Endothelial cell of umbilical vein (primary cell): ENCODE measurements at regions not wholly inside any gene's neighbourhood (a gene's known extent, or its start where the extent isn't known, plus 50 kb on each side); places are given as distances from the start of the nearest gene placed in this dataset.

ENCODE experiments used
- BruUV-seq: library from RNA; stranded (reverse); fragments of 400-500 nt; replicated peaks from 2 replicates; lab custom pipeline; 2021; lab: Mats Ljungman, UMichigan
- CTCF ChIA-PET: fragments of 300-600, 350-600 bp; sonication (Branson Sonifier 250); formaldehyde crosslinking; loops from one replicate; lab custom pipeline; 2021; ENCODE audit warnings: antibody characterized with exemption, inconsistent platforms; lab: Charles Lee
- POLR2A ChIA-PET: fragments of 300-600, 350-600 bp; sonication (Branson Sonifier 250); formaldehyde crosslinking; loops from one replicate; lab custom pipeline; 2021; ENCODE audit warnings: antibody characterized with exemption, inconsistent platforms; lab: Charles Lee
- DNase-seq: peaks from one replicate; pipeline ENCODE4 v3.0.0-alpha.2; 2011; ENCODE audit warnings: low read depth, low spot score
- FAIRE-seq: peaks from 2 replicates; lab custom pipeline; 2011; peaks lifted over from hg19 to GRCh38; lab: Jason Lieb, UNC
- H2AFZ ChIP-seq: 2 replicates; pipeline ENCODE4 v1.6.0; 2012; ENCODE audit warnings: low read depth, low read length, control low read depth, inconsistent platforms
- H3K27ac ChIP-seq: 2 replicates; pipeline ENCODE4 v1.5.1; 2011; ENCODE audit warnings: low read depth, mild to moderate bottlenecking, control low read depth, low read length, moderate library complexity; ENCODE audit not compliant: insufficient read depth
- H3K27me3 ChIP-seq, 2 experiments: 2 replicates each; pipeline versions ENCODE4 v1.6.0 to v1.6.1; 2011; ENCODE audit warnings: low read length in 2 of 2, mixed read lengths in 1 of 2; ENCODE audit not compliant: control insufficient read depth in 2 of 2, insufficient read depth in 2 of 2
- H3K36me3 ChIP-seq, 2 experiments: 2 replicates in 1 of 2; 3 replicates in 1 of 2; pipeline ENCODE4 v1.5.1; 2011; ENCODE audit warnings: low read length in 2 of 2, mild to moderate bottlenecking in 1 of 2, moderate library complexity in 1 of 2; ENCODE audit not compliant: control insufficient read depth in 2 of 2, insufficient read depth in 2 of 2; ENCODE audit errors: extremely low read depth in 1 of 2
- H3K4me1 ChIP-seq: 3 replicates; pipeline ENCODE4 v1.5.1; 2011; ENCODE audit warnings: mild to moderate bottlenecking, low read length; ENCODE audit not compliant: control insufficient read depth, insufficient read depth; ENCODE audit errors: extremely low read depth
- H3K4me2 ChIP-seq: 2 replicates; pipeline ENCODE4 v1.6.1; 2011; ENCODE audit warnings: low read length, control low read depth, mixed read lengths; ENCODE audit not compliant: insufficient read depth
- H3K4me3 ChIP-seq, 3 experiments: fragments of 200-600 bp in 1 of 3; sonication (generic), shearing (Covaris generic) in 1 of 3; replicated peaks in 1 of 3; 2 replicates each; pipeline ENCODE4 v1.5.1; 2011 to 2016; ENCODE audit warnings: control low read depth in 3 of 3, low read length in 3 of 3, mild to moderate bottlenecking in 2 of 3, inconsistent platforms in 1 of 3, low read depth in 1 of 3, moderate library complexity in 1 of 3; ENCODE audit not compliant: insufficient read depth in 1 of 3
- H3K79me2 ChIP-seq: 2 replicates; pipeline ENCODE4 v1.6.0; 2012; ENCODE audit warnings: low read length, inconsistent platforms; ENCODE audit not compliant: control insufficient read depth, insufficient read depth
- H3K9ac ChIP-seq: replicated peaks from 2 replicates; pipeline ENCODE3; 2011; ENCODE audit warnings: low read length, control low read depth; ENCODE audit not compliant: insufficient read depth; ENCODE audit errors: extremely low read depth
- H3K9me1 ChIP-seq: replicated peaks from 3 replicates; pipeline ENCODE4 v1.6.0; 2011; ENCODE audit warnings: mild to moderate bottlenecking, low read length; ENCODE audit not compliant: control insufficient read depth, insufficient read depth; ENCODE audit errors: extremely low read depth
- H3K9me3 ChIP-seq: replicated peaks from 2 replicates; pipeline ENCODE4 v1.5.1; 2012; ENCODE audit warnings: low read length, inconsistent platforms; ENCODE audit not compliant: control insufficient read depth, insufficient read depth
- H4K20me1 ChIP-seq: replicated peaks from 2 replicates; pipeline ENCODE3; 2011; ENCODE audit warnings: mild to moderate bottlenecking, low read length; ENCODE audit not compliant: control insufficient read depth, insufficient read depth; ENCODE audit errors: extremely low read depth
- CTCF ChIP-seq, 2 donors: IDR thresholded peaks; 1 replicate in 1 of 2; 2 replicates in 1 of 2; pipeline ENCODE4 v1.5.1; 2011; ENCODE audit warnings: low read length in 2 of 2, mild to moderate bottlenecking in 2 of 2, moderate library complexity in 2 of 2, control low read depth in 1 of 2, inconsistent platforms in 1 of 2, low read depth in 1 of 2; ENCODE audit not compliant: insufficient read depth in 1 of 2; ENCODE audit errors: extremely low read depth in 1 of 2
- EZH2 ChIP-seq: IDR thresholded peaks from 2 replicates; pipeline ENCODE4 v1.6.1; 2012; ENCODE audit warnings: borderline replicate concordance, low read depth, mild to moderate bottlenecking, moderate library complexity, low read length, inconsistent platforms; ENCODE audit not compliant: severe bottlenecking
- FOS ChIP-seq: IDR thresholded peaks from 2 replicates; pipeline ENCODE4 v1.6.1; 2011; ENCODE audit warnings: mild to moderate bottlenecking, low read length, moderate library complexity, borderline replicate concordance; ENCODE audit not compliant: insufficient read depth
- GATA2 ChIP-seq: IDR thresholded peaks from 2 replicates; pipeline ENCODE4 v1.7.0; 2011; ENCODE audit warnings: low read depth, mild to moderate bottlenecking, moderate library complexity, mixed read lengths, low read length; ENCODE audit not compliant: insufficient read length, insufficient read depth
- JUN ChIP-seq: IDR thresholded peaks from 2 replicates; pipeline ENCODE4 v1.6.1; 2011; ENCODE audit warnings: borderline replicate concordance, low read depth; ENCODE audit not compliant: insufficient read length, insufficient read depth
- MAX ChIP-seq: IDR thresholded peaks from 2 replicates; pipeline ENCODE4 v1.6.1; 2011; ENCODE audit not compliant: insufficient read depth, insufficient read length
- MYC ChIP-seq: IDR thresholded peaks from one replicate; pipeline ENCODE4 v1.6.1; 2011; ENCODE audit warnings: mild to moderate bottlenecking, low read depth, low read length
- POLR2A ChIP-seq: IDR thresholded peaks from 2 replicates; pipeline ENCODE4 v1.6.1; 2012; ENCODE audit warnings: low read depth, mild to moderate bottlenecking, control low read depth, low read length
- POLR2AphosphoS5 ChIP-seq: IDR thresholded peaks from 2 replicates; pipeline ENCODE4 v1.6.1; 2012; ENCODE audit warnings: low read depth, mild to moderate bottlenecking, control low read depth, low read length, moderate library complexity; ENCODE audit not compliant: insufficient read depth
- dilution Hi-C: fragments of 300-500 bp; cut with MboI; formaldehyde crosslinking; loops from one replicate; pipeline ENCODE4 v1.15.0; 2019; ENCODE audit warnings: low sequenced_read_pairs; ENCODE audit not compliant: extremely low pct_ligation_motif_present
- intact Hi-C: fragments of 100-400 bp; cut with micrococcal nuclease; formaldehyde crosslinking; loops from one replicate; pipeline ENCODE4 v1.10.0; 2022

- ChIA-PET POLR2A (no interaction called here), CTCF (no interaction called here)
- Histone ChIP-seq H2AFZ (no peak overlapping the region), H3K27me3 (no peaks in the 10 kb centered on the region), H3K4me1 (no peaks in the 10 kb centered on the region), H3K4me2 (no peak overlapping the region), H3K9me1 (no peaks in the 10 kb centered on the region), H3K27ac (no peak overlapping the region), H4K20me1 (no peaks in the 10 kb centered on the region), H3K9ac (no peak overlapping the region), H3K79me2 (no peaks in the 10 kb centered on the region), H3K36me3 (no peaks in the 10 kb centered on the region), H3K9me3 (no peaks in the 10 kb centered on the region), H3K4me3 (no peak overlapping the region)
- TF ChIP-seq POLR2AphosphoS5: no peak
- TF ChIP-seq CTCF (IDR thresholded peaks at IDR 0.05; ENCODE audit: extremely low read depth in 1 of 2, insufficient read depth in 1 of 2, low read depth in 1 of 2, low read length in 2 of 2): no peak
- no peak for TF ChIP-seq JUN
- no peak for TF ChIP-seq POLR2A
- TF ChIP-seq MYC: no peak
- TF ChIP-seq MAX: no peak
- TF ChIP-seq GATA2: no peak
- no peak for TF ChIP-seq FOS
- no peak for TF ChIP-seq EZH2
- DNase-seq (no peak), FAIRE-seq (no peak)
- no TSS peak for BruUV-seq
- dilution Hi-C loops (no loop called here), intact Hi-C loops (no loop called here)
Observed at GRCh38 chr6:101125380-101125971, 244.3 kb upstream of the ASCC3 start.
